Activated naive CD4-positive, alpha-beta T cell treated with anti-CD3 and anti-CD28 coated beads for 36 hours (primary cell): ENCODE measurements at regions not wholly inside any gene's neighbourhood (a gene's known extent, or its start where the extent isn't known, plus 50 kb on each side); places are given as distances from the start of the nearest gene placed in this dataset.

Experiments used
- CTCF ChIA-PET: fragments of 350-600 bp; sonication (Branson Sonifier 250); formaldehyde crosslinking; loops from one replicate; lab custom pipeline; 2021; ENCODE audit warnings: antibody characterized with exemption; lab: Charles Lee
- DNase-seq: peaks from one replicate; pipeline ENCODE4 v3.0.0-alpha.2; 2020
- H3K27ac Mint-ChIP-seq: one replicate; pipeline ENCODE4 v1.8.0; 2021; ENCODE audit warnings: mild to moderate bottlenecking, mixed read lengths
- H3K27me3 Mint-ChIP-seq: one replicate; pipeline ENCODE4 v1.8.0; 2021; ENCODE audit warnings: low read depth, mixed read lengths
- H3K36me3 Mint-ChIP-seq: one replicate; pipeline ENCODE4 v1.8.0; 2021; ENCODE audit warnings: low read depth, mixed read lengths
- H3K4me1 Mint-ChIP-seq: one replicate; pipeline ENCODE4 v1.8.0; 2021; ENCODE audit warnings: low read depth, mixed read lengths
- H3K4me3 Mint-ChIP-seq: one replicate; pipeline ENCODE4 v1.8.0; 2021; ENCODE audit warnings: mild to moderate bottlenecking, moderate library complexity, mixed read lengths
- H3K9me3 Mint-ChIP-seq: one replicate; pipeline ENCODE4 v1.8.0; 2021; ENCODE audit warnings: mixed read lengths
- intact Hi-C: fragments of 100-400 bp; cut with micrococcal nuclease; formaldehyde crosslinking; loops from one replicate; pipeline ENCODE4 v1.15.1; 2023

DNA sequence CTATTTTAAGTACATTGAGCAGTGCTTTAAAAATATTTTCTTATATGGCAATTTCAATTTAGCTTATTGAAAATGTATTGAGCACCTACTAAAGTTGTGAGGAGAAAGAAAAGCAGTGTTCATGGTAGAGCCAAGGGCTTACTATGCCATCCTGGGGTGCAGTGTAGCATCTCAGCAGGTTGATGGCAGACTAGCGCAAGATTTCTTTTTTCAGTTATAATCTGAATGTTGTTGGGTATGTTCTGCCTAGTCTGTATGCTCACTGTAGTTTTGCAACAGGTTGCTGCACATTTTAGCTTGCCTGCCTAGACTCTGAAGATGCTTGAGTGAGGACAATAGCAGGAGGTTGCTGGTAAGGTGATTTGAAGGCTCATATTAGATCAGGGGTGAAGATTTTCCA is 103.1 kb upstream of the UNC13C start:
- CTCF ChIA-PET, result no interaction called here
- Mint-ChIP-seq H3K4me3 (no peak overlapping the region), H3K27me3 (peaks cover 4% of the 10 kb centered on the region), H3K36me3 (no peaks in the 10 kb centered on the region), H3K9me3 (peaks cover 2% of the 10 kb centered on the region), H3K27ac (no peak overlapping the region), H3K4me1 (no peaks in the 10 kb centered on the region)
- DNase-seq, result no peak
- intact Hi-C loops, result no loop called here

DNA sequence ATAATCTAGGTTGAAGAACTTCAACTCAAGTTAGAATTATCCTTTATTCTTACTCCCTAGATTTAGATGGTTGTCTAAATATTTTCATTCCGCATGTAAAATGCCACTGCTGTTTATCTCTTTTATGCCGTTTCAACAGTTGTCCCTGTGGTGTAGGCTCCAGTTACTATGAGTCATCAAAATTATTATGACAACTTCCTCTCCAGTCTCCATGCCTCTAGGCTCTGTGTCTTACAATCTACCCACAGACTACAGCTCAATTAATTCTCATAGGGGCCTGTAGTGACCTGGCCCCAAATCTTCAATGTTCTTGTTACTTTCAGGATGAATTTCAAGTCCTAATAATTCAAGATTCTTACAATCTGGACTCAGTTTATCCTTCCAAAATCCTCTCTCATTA is 105.8 kb upstream of the UNC13C start:
- Mint-ChIP-seq H3K27me3 (no peaks in the 10 kb centered on the region), H3K4me1 (no peaks in the 10 kb centered on the region), H3K4me3 (no peak overlapping the region), H3K36me3 (no peaks in the 10 kb centered on the region), H3K27ac (no peak overlapping the region), H3K9me3 (peaks cover 2% of the 10 kb centered on the region)
- CTCF ChIA-PET, result no interaction called here
- intact Hi-C loops, result no loop called here
- no peak for DNase-seq

DNA sequence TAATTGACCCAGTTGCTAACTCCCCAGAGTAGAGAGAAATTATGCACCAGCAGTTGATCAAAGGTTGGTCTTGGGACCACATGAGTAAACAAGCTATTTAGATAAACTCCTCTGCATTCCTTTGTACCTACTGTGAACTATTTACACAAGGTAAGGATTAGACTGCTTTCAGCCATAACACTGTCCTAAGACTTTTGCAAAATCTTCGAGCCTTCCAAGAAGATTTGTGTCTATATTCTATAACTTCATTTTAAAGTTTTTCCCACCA is 108.5 kb upstream of the UNC13C start:
- CTCF ChIA-PET, result no interaction called here
- Mint-ChIP-seq H3K4me3 (no peak overlapping the region), H3K27ac (no peak overlapping the region), H3K27me3 (no peaks in the 10 kb centered on the region), H3K36me3 (no peaks in the 10 kb centered on the region), H3K9me3 (peaks cover 2% of the 10 kb centered on the region), H3K4me1 (no peaks in the 10 kb centered on the region)
- intact Hi-C loops, result no loop called here
- DNase-seq, result no peak

DNA sequence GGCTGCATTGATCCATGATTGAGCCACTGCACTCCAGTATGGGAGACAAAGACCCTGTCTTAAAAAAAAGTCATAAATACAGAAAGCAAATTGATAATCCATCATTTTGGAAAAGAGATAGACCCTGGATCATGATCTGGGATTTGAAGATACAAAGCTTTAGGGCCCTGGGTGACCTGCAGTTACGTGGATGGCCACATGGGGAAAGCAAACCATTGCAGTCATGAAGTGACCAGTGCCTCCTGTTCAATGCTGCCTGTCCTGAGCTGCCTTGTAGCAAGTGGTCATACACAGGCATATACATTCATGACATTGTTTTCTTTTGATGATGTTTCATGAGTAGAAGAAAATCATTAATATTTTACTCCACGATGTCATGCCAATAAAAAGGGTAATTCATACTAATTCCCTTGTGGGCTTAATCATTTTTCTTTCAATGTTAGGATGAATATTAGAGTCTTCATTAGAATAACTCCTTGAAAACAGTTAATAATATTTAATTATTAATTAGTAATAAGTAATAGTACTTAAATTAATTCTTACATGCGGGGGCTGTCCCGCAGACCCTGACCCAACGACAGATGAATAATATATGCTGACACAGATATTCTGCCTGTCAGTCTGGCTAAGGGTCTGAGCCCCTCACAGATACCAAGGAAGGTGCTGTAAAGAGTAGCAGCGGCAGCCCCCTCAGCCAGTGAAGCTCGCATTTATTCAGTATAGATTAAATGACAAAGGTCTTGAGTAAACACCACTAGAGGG is 109.0 kb upstream of the UNC13C start:
- Mint-ChIP-seq H3K4me1 (no peaks in the 10 kb centered on the region), H3K36me3 (no peaks in the 10 kb centered on the region), H3K27me3 (no peaks in the 10 kb centered on the region), H3K4me3 (no peak overlapping the region), H3K9me3 (peaks cover 2% of the 10 kb centered on the region), H3K27ac (no peak overlapping the region)
- CTCF ChIA-PET, result no interaction called here
- no peak for DNase-seq
- intact Hi-C loops, result no loop called here

DNA sequence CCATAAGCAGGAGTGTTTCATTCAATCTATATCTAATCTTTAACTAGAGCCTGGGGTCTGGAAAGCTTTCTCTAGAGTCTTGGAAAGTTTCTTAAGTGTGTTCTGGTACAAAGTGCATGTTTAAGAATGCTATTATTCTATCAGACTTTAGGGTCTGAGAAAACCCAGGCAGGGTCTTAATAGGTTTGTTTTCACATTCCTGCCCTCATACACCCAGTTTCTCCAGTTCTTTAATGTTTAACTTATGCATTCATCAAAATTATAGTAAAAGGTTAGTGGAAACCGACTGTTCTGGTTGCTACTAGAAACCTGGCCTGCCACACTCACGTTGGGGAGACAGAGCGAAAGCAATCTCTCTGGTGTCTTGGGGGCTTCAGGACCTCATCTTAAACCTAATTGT is 102.9 kb upstream of the WDR72 start:
- Mint-ChIP-seq H3K4me3 (no peak overlapping the region), H3K36me3 (no peaks in the 10 kb centered on the region), H3K27me3 (peaks cover 4% of the 10 kb centered on the region), H3K9me3 (no peaks in the 10 kb centered on the region), H3K4me1 (no peaks in the 10 kb centered on the region), H3K27ac (no peak overlapping the region)
- DNase-seq, result no peak
- CTCF ChIA-PET, result interaction anchor here (1.2 kb wide), 1 partner anchor 8 kb away, joined by 3 read pairs; no protein-coding TSS in a partner anchor
- intact Hi-C loops, result no loop called here

DNA sequence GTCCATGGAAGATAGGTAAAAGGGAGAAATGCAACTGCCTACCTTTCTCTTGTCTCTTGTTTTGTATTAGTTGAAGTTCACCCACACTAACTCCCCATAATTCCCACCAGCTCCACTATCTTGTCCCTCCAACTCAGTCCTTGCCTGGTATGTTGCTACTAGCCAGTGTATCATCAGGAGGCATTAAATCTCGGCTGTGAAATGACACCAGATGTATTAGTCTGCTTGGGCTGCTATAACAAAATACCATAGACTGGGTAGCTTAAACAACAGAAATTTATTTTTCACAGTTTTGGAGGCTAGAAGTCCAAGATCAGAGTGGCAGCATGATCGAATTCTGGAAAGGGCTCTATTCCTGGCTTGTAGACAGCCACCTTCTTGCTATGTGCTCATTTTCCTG is 102.3 kb upstream of the WDR72 start:
- peaks cover 4% of the 10 kb centered on the region for H3K27me3 Mint-ChIP-seq
- DNase-seq, result no peak
- no peak overlapping the region for H3K4me3 Mint-ChIP-seq
- no peaks in the 10 kb centered on the region for H3K36me3 Mint-ChIP-seq
- CTCF ChIA-PET, result interaction anchor here (1.2 kb wide), 1 partner anchor 9 kb away, joined by 3 read pairs; no protein-coding TSS in a partner anchor
- no peaks in the 10 kb centered on the region for H3K9me3 Mint-ChIP-seq
- H3K4me1 Mint-ChIP-seq, result no peaks in the 10 kb centered on the region
- intact Hi-C loops, result no loop called here
- no peak overlapping the region for H3K27ac Mint-ChIP-seq

DNA sequence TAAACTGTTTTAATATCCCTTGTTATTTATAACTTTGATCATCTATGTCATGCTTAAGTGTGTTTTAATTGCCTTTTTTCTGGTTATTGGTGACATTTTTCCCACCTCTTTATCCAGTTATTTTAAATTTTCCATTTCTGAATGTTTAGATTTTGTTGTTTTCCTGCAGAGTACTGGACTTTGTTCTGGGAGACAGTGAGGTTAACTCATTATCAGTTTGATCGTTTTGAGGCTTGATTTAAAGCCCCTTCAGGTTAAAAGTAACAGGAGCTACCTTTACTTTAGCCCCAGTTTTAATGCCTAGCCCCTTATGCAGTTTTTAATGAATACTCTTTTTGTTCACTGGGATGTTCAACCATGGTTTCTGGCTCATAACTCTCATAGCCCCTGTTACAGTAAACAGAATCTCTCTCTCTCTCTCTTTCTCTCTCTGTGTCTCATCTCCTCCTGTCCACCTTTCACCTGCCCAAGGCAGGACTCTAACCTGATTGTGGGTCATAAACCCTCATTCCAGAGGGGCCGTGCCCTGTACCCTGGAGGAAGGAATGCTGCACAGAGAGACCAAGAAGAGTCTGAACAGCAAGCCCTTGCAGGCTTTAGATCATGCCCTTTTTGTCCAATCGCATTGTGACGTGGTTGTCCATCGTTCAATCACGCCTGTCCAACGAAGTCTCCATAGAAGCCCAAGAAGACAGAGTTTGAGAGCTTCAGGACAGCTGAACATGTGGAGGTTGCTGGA is 91.8 kb upstream of the WDR72 start:
- intact Hi-C loops, result no loop called here
- Mint-ChIP-seq H3K4me3 (no peak overlapping the region), H3K36me3 (no peaks in the 10 kb centered on the region), H3K27me3 (peaks cover 3% of the 10 kb centered on the region), H3K9me3 (peaks cover 7% of the 10 kb centered on the region), H3K4me1 (no peaks in the 10 kb centered on the region), H3K27ac (no peak overlapping the region)
- DNase-seq, result no peak
- CTCF ChIA-PET, result no interaction called here

DNA sequence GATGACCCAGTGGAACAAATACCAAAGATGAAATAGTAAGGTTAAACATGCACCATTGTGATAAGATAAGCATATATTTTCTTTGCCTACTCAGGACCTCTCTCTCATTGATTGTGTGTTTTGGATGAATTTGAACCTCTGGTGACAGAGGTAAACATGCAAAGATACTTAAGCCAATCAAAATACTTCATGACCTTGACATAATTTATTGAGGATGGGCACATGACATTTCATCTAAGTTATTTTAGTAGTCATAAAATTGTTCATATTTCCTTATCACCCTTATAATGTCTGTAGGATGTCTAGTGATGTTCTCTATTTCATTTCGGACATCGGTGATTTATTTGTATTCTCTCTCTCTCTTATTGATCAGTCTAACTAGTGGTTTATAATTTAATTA is 88.3 kb upstream of the WDR72 start:
- Mint-ChIP-seq H3K36me3 (no peaks in the 10 kb centered on the region), H3K27me3 (peaks cover 7% of the 10 kb centered on the region), H3K4me3 (no peak overlapping the region), H3K27ac (no peak overlapping the region), H3K4me1 (no peaks in the 10 kb centered on the region), H3K9me3 (peaks cover 3% of the 10 kb centered on the region)
- no peak for DNase-seq
- CTCF ChIA-PET, result no interaction called here
- intact Hi-C loops, result no loop called here

DNA sequence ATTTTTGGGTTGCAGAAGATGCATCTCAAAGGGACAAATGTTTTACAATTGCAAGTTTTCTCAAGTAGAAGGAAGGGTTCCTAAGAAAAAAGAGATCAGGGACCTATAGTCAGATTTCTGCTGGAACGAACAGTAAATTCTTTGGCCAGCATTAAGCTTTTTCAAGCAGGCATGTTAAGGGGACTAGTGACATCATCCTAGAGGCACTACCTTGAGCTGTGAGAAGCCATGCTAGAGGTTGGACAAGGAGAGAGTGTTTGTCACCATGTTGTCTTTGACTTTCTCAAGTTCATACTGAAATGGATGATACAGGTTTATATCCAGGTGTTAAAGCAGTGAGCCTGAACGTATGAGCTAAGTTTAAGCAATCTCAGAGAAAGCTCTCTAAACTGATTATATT is 85.2 kb upstream of the WDR72 start:
- Mint-ChIP-seq H3K27me3 (peaks cover 7% of the 10 kb centered on the region), H3K27ac (no peak overlapping the region), H3K4me3 (no peak overlapping the region), H3K4me1 (no peaks in the 10 kb centered on the region), H3K36me3 (no peaks in the 10 kb centered on the region), H3K9me3 (no peaks in the 10 kb centered on the region)
- CTCF ChIA-PET, result interaction anchor here (0.6 kb wide), 1 partner anchor 1336 kb away, joined by 3 read pairs; no protein-coding TSS in a partner anchor
- intact Hi-C loops, result no loop called here
- no peak for DNase-seq

DNA sequence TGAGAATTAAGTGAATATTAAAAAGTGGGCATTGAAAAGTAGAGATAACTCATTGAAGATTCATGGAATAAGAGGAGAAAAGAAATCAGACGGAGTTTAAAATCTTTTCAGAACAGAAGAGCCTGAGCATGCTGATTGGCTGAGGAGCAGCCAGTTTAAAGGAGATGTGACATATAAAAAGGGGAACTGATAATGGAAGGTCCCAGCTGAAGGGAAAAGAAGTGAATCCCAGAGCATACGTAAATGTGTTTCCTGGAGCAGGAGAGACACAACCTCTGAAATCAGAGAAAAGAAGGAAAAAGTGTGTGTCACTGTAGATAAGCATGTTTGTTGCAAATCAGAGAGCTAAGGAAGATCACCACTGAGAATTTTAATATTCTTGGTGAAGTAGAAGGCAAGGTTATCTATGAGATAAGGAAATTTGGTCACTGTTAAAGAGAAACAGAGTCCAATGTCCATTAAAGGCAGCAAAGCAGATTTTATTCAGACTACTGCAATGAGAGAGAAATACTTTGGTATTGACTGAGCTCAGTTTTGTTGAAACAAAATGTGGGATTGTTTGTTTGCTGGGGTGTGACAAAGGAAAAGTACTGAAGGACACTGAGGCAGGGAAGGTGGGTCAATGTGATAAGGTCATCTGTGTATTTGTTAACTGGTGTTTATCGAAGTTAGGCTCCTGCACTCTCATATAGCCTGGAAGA is 84.6 kb upstream of the WDR72 start:
- intact Hi-C loops, result no loop called here
- peaks cover 8% of the 10 kb centered on the region for H3K27me3 Mint-ChIP-seq
- no peaks in the 10 kb centered on the region for H3K9me3 Mint-ChIP-seq
- H3K27ac Mint-ChIP-seq, result no peak overlapping the region
- no peaks in the 10 kb centered on the region for H3K4me1 Mint-ChIP-seq
- DNase-seq, result no peak
- H3K36me3 Mint-ChIP-seq, result no peaks in the 10 kb centered on the region
- CTCF ChIA-PET, result interaction anchor here (0.6 kb wide), 1 partner anchor 1337 kb away, joined by 3 read pairs; no protein-coding TSS in a partner anchor
- no peak overlapping the region for H3K4me3 Mint-ChIP-seq

DNA sequence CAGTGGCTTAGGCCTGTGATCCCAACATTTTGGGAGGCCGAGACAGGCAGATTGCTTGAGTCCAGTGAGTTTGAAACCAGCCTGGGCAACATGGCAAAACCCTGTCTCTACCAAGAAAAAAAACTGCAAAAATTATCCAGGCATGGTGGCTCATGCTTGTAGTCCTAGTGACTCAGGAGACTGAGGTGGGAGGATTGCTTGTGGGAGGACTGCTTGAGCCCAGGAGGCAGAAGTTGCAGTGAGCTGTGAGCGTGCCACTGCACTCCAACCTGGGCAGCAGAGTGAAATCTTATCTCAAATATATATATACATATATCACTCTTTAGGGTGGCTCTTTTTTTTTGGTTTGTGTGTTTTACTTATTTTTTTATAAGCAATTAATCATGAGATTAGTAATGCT is 83.7 kb upstream of the WDR72 start:
- H3K27ac Mint-ChIP-seq, result no peak overlapping the region
- H3K4me3 Mint-ChIP-seq, result no peak overlapping the region
- no peaks in the 10 kb centered on the region for H3K9me3 Mint-ChIP-seq
- no peaks in the 10 kb centered on the region for H3K4me1 Mint-ChIP-seq
- CTCF ChIA-PET, result no interaction called here
- H3K27me3 Mint-ChIP-seq, result peaks cover 9% of the 10 kb centered on the region
- H3K36me3 Mint-ChIP-seq, result no peaks in the 10 kb centered on the region
- intact Hi-C loops, result no loop called here
- no peak for DNase-seq

DNA sequence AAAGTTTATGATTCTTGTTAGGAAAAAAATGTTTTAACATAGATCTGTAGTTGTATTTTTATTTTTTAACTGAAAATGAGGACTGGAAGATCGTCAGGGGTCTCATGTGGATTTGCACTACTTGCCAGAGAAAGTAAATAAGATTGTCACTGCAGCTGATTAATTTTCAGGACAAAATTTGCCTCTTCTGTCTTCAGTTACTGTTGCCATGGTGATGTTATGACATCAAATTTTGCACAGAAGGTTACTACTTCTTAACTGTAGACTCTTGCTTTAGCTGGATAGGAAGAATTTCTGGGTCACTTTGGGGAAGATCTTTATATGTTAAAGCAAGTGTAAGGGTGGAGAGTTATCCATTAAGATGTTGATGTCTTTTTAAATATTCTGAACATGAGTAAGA is 82.2 kb upstream of the WDR72 start:
- peaks cover 12% of the 10 kb centered on the region for H3K27me3 Mint-ChIP-seq
- no peaks in the 10 kb centered on the region for H3K9me3 Mint-ChIP-seq
- H3K36me3 Mint-ChIP-seq, result no peaks in the 10 kb centered on the region
- H3K4me3 Mint-ChIP-seq, result no peak overlapping the region
- no peak for DNase-seq
- H3K4me1 Mint-ChIP-seq, result no peaks in the 10 kb centered on the region
- intact Hi-C loops, result no loop called here
- H3K27ac Mint-ChIP-seq, result no peak overlapping the region
- CTCF ChIA-PET, result no interaction called here
